NCI-H2196 (cell line): ENCODE measurements at regions not wholly inside any gene's neighbourhood (a gene's known extent, or its start where the extent isn't known, plus 50 kb on each side); places are given as distances from the start of the nearest gene placed in this dataset.
"Not testable (repeated sequence)": the region's sequence is repeated elsewhere in the genome, so short reads cannot be mapped to it uniquely, and the experiment has no call there.

Source experiments
- DNase-seq: peaks from one replicate; lab custom pipeline; 2025; ENCODE audit not compliant: unreplicated experiment; lab: John Stamatoyannopoulos, UW

DNA sequence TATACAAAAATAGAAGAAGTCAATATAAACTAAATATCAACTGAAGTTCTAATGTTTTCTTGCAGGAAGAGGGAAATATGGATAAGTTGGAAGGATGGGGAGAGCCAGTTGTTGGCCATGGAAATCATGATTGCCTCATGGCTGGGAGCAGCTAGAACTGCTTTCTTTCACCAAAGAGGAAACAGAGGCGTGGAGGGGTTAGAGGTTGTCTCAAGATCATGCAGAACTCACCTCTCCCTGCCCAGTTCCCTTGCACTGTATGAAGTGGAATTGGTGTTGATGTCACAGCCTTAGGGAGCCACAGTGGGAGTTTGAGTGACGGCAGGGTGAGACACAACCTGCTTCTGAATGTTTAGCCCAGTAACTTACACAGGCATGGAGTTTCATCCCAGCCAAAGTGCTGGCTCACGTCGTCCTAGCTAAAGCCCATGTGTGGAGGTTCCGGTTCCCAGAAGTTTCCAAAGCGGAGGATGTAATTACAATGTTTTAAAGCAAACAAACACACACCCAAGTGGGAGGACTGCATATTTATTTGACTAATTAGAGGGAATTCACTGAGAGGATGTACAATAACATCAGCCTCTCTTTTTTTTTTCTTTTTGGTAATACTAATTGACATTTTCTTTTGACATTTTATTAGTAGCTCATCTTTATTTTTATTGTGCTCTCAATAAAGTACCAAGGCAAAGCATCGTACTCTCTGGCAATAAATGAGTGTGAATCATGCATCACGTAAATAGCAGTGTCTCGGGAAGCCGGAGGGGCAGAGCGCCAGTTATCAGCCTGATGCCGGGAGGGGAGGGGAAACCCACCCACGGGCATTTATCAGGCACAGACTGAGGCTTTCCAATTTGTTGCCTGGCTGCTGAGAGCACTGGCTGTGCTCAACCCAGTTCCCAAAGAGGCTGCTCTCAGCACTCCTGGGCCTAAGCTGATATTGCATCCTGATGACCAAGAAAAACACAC is 118.7 kb upstream of the CDH5 start:
- DNase-seq, result no peak

- no peak for DNase-seq
Observed at GRCh38 chr16:66245868-66246267, 120.6 kb upstream of the CDH5 start.

GRCh38 chr16:66245072-66245471 is 121.4 kb upstream of the CDH5 start:
- no peak for DNase-seq

- no peak for DNase-seq
Observed at GRCh38 chr16:66242672-66243071, 123.8 kb upstream of the CDH5 start.

DNA sequence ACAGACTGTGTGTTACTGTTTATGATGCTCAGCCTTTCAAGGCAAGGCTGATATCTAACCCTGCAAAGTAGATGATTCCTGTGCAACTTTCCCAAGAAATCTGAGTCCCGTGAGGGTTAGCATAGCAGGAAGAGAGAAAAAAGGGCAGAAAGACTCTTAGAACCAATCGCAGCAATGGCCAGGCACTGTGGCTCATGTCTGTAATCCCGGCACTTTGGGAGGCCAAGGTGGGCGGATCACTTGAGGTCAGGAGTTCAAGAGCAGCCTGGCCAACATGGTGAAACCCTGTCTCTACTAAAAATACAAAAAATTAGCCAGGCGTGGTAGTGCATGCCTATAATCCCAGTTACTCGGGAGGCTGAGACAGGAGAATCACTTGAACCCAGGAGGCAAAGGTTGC is 124.3 kb upstream of the CDH5 start:
- DNase-seq, result not testable (repeated sequence)

GRCh38 chr16:66240631-66241395 is 125.7 kb upstream of the CDH5 start:
- no peak for DNase-seq

DNA sequence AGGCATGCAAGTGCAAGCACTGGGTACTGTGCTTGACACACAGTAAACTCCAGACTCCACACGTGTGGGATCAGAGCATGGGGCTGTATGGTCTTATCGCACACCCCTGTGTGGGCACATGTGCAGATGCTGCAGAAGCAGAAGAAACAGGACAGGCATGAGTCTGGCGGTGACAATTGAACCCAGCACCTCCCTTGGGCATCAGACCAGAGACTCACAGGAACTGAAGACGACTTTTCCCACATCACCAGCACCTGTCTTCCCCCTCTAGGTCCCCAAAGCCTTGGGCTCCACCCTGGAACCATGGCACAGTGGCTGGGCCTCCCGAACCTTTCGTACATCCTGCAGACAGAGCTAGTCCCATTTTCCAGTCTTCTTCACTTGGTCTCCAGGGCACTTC is 126.4 kb upstream of the CDH5 start:
- DNase-seq, result no peak

DNA sequence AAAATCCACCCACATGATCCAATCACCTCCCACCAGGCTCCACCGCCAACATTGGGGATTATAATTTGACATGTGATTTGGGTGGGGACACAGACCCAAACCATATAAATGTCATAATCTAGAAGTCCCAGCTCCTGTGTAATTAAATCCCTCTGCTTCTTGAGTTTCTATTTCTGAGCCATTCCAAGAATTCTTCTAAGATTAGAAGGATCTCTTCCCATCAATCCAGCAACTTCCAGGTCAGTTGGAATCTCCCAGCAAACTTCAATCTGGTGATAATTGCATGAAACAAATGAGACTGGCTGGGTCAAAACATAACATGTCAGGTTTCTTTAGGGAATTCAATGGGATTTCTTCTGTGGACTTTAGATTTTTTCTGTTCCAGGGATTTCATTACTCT is 127.8 kb upstream of the CDH5 start:
- DNase-seq, result no peak

DNA sequence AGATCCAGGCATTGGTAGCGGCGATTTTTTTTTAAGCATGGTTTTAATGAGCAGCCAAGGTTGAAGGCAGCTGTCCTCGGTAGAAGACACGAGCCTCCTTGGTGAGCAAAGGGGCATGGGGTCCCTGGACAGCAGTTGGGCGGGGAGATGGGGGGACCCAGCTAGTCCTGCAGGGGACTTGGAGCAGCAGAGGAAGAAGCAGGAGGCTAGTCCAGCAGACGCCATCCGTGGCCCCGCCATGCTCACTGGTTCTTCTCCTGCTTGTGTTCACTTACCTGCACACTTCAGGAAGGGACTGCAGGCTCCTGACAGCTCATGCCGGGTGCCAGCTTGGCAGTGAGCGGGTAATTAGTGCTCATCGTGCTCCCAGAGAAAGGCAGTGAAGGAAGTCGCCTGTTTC is 130.2 kb upstream of the CDH5 start:
- no peak for DNase-seq

GRCh38 chr16:66231452-66232160 is 134.9 kb upstream of the CDH5 start:
- no peak for DNase-seq

- DNase-seq, result no peak
Observed at GRCh38 chr16:66229651-66230050, 136.8 kb upstream of the CDH5 start.

GRCh38 chr16:66228792-66229191 is 137.7 kb upstream of the CDH5 start:
- no peak for DNase-seq

DNA sequence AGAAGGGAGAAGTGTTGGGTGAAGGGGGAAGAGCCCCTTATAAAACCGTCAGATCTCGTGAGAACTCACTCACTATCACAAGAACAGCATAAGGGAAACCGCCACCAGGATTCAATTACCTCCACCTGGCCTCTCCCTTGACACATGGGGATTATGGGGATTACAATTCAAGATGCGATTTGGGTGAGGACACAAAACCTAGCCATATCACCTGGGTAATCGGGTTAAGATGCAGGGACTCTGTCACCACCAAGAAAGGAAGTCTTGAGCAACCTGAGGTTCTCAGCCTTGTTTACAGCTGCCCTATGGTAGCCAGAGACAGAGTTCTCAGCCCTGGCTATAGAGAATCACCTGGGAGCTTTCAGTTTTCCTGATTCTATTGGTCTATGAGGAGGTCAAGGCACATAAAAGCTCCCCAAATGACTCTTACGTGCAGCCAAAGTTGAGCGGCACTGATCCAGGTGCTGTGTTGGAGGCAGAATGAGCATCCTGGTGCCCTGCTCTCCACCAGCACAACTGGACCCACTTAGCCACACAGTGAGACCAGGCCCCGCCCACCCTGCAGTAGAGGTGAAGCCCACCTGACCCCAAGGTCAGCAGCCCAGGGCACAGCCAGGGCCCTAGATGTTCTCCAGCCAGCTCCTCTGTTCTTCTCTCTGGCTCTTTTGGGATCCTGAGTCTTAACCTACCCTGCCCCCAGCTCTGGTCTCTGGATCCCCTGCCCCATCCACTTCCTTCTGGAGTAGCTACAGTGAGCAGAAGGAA is 138.5 kb upstream of the CDH5 start:
- no peak for DNase-seq

DNA sequence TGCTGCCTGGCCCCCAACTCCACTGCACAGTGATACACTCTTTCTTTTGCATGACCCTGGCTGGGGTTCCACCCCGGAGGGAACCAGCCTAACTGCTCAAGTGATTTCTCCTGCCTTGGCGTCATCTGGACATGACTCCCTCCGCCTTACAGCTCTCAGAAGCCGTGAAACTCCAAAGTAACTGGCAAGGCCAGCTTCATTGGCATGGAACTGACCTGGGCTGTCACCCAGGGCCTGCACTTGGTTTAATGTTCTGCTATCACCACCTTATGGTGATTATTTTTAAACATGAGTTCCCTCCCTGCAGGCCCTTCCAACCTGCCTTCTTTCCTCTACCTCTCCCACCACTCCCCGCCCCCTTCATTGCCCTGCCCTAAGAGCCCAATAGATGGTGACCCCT is 139.7 kb upstream of the CDH5 start:
- no peak for DNase-seq

- no peak for DNase-seq
Observed at GRCh38 chr16:66225696-66226095, 140.8 kb upstream of the CDH5 start.

DNA sequence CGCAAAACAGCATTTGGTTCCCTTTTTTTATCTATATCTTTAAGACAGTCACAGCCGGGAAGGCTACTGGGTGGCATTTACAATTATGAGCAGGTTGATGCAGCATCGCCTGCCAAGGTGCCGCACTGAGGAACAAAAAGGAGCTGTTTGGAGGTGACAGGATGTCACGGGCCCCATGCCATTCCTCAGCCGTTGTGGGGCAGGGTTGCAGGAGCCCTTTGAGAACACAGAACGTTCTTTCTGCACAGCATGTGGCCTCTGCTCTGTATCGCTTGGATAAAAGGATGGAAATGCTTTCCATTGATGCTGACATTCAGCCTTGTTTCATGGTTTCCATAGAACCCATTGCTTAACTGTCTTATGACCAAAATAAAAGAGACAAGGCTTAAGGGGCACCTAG is 141.9 kb upstream of the CDH5 start:
- DNase-seq, result no peak

DNA sequence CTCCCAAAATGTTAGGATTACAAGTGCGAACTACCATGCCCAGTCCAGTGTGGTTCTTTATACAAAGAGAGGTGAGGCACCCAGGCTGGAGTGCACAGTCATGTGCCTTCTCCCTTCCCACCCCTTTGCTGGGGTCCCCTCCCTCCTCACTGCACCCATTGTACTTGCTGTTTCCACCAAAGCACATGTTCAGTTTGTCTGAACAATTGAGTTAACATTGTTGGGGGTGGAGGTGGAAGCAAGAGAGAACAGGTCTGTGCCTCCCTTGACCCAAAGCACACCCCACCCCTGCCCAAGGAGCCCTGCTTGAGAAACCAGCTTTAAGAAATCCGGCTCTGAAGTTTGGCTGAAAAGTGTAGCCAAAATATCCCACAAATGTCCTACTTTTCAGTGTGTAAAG is 142.3 kb upstream of the CDH5 start:
- DNase-seq, result no peak

GRCh38 chr16:66223176-66223780 is 143.2 kb upstream of the CDH5 start:
- no peak for DNase-seq

- DNase-seq, result no peak
Observed at GRCh38 chr16:66222756-66223155, 143.7 kb upstream of the CDH5 start.

GRCh38 chr16:66220702-66221101 is 145.8 kb upstream of the CDH5 start:
- DNase-seq, result no peak
